ENCODE measurements at regions not wholly inside any gene's neighbourhood (a gene's known extent, or its start where the extent isn't known, plus 50 kb on each side); places are given as distances from the start of the nearest gene placed in this dataset.

DNA sequence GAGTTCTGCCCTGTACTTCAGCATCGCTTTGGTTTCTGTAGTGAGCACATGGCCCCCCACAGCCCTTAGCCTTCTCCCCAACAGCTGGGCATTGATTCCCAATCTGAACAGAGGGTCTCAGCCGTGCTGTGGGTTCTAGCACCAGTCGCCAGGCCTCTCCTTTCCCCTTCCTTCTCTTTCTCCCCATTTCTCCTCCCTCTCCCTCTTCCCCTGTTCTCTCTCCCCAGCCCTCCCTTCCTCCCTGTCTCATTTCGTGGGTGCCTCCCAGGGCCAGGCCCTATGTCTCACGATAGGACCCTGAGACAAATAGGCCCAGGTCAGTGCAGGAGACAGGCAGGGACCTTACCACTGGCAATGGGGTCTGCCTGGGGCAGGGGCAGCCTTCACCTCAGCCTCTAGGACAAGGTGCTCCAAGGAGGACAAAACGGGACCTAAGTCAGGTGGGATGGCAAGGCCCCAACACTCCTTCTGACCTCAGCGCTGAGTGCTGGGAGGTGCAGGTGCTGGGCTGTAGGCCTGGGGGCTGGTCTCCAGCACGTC, 143.4 kb upstream of the GPC1 start:
- TF ChIP-seq POLR2A (IDR thresholded peaks at IDR 0.05), result no peak
- TF ChIP-seq, protein P1, sequence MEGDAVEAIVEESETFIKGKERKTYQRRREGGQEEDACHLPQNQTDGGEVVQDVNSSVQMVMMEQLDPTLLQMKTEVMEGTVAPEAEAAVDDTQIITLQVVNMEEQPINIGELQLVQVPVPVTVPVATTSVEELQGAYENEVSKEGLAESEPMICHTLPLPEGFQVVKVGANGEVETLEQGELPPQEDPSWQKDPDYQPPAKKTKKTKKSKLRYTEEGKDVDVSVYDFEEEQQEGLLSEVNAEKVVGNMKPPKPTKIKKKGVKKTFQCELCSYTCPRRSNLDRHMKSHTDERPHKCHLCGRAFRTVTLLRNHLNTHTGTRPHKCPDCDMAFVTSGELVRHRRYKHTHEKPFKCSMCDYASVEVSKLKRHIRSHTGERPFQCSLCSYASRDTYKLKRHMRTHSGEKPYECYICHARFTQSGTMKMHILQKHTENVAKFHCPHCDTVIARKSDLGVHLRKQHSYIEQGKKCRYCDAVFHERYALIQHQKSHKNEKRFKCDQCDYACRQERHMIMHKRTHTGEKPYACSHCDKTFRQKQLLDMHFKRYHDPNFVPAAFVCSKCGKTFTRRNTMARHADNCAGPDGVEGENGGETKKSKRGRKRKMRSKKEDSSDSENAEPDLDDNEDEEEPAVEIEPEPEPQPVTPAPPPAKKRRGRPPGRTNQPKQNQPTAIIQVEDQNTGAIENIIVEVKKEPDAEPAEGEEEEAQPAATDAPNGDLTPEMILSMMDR (IDR thresholded peaks at IDR 0.05), result no peak
